ENCODE measurements at regions not wholly inside any gene's neighbourhood (a gene's known extent, or its start where the extent isn't known, plus 50 kb on each side); places are given as distances from the start of the nearest gene placed in this dataset.

DNA sequence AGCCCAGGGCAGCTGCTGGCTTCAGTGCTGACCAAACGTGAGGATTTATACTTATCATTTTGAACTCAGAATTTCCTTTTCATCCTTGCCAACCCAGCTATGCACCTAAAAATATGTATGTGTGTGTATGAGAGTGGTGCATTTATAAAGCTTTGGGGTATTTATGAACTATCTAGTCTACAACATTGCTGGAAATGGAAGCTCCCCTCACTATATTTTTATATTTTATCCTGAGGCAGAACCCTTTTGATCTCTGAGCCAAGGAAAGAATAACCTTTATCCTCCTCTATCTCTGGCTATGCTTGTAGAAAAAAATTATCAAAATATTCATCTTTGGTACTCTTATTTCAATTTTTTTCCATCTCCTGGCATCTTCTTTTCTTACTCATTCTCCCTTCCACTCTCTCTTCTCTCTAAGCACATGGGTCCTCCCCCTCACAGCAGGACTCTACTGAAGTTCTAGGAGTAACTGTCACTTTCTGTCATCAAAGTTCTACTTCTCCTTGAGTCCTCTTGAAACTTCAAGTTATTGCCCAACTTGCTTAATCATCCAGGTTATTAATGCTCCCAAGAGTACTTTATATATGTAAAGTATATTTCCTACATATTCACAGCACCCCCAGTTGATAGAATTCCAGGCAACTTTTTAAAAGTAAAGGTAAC lies 190.9 kb downstream of the HINT1 start:
- H3K9me3 ChIP-seq (ENCODE audit: severe bottlenecking): no peaks in the 10 kb centered on the region
- H3K27me3 ChIP-seq (ENCODE audit: insufficient read depth, poor library complexity, severe bottlenecking): peaks cover 4% of the 10 kb centered on the region
- H3K4me3 ChIP-seq (ENCODE audit: severe bottlenecking): no peak overlapping the region
- no peak overlapping the region for H3K27ac ChIP-seq (ENCODE audit: poor library complexity, severe bottlenecking)
- no peaks in the 10 kb centered on the region for H3K4me1 ChIP-seq (ENCODE audit: insufficient read depth, poor library complexity, severe bottlenecking)
- TF ChIP-seq, protein P1, sequence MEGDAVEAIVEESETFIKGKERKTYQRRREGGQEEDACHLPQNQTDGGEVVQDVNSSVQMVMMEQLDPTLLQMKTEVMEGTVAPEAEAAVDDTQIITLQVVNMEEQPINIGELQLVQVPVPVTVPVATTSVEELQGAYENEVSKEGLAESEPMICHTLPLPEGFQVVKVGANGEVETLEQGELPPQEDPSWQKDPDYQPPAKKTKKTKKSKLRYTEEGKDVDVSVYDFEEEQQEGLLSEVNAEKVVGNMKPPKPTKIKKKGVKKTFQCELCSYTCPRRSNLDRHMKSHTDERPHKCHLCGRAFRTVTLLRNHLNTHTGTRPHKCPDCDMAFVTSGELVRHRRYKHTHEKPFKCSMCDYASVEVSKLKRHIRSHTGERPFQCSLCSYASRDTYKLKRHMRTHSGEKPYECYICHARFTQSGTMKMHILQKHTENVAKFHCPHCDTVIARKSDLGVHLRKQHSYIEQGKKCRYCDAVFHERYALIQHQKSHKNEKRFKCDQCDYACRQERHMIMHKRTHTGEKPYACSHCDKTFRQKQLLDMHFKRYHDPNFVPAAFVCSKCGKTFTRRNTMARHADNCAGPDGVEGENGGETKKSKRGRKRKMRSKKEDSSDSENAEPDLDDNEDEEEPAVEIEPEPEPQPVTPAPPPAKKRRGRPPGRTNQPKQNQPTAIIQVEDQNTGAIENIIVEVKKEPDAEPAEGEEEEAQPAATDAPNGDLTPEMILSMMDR (IDR thresholded peaks at IDR 0.05; ENCODE audit: poor library complexity, severe bottlenecking): no peak
- no peak for DNase-seq (ENCODE audit: low spot score)
- H3K36me3 ChIP-seq (ENCODE audit: low read depth): no peaks in the 10 kb centered on the region
- ATAC-seq (ENCODE audit: low read depth): no peak

DNA sequence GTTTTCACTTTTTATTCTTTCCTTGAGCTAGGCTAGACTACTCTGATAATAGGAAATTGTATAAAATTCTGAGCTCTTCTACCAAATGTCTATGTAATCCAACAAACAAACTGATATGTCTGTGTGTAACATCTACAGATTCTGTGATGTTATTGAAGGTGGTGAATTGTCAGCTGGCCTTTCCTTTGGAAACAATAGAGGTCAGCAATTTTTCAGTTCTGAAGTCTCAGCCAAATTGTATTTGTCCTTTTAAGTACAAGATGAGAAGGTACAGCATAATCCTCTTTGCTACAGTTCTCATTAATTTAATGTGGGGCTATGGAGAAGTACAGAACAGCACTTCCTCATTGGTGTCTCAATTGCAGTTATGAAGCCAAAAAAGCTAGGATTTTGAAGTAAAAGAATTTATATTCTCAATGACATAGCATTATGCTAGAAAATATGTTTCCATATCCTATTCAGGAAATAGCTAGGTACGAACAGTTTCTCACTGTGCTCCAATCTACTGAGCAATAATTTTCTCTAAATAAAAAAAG lies 198.0 kb downstream of the HINT1 start:
- TF ChIP-seq, protein P1 (IDR thresholded peaks at IDR 0.05; ENCODE audit: poor library complexity, severe bottlenecking): no peak
- Histone ChIP-seq H3K4me1 (ENCODE audit: insufficient read depth, poor library complexity, severe bottlenecking) (no peaks in the 10 kb centered on the region), H3K27ac (ENCODE audit: poor library complexity, severe bottlenecking) (no peak overlapping the region), H3K4me3 (ENCODE audit: severe bottlenecking) (no peak overlapping the region), H3K36me3 (ENCODE audit: low read depth) (no peaks in the 10 kb centered on the region), H3K27me3 (ENCODE audit: insufficient read depth, poor library complexity, severe bottlenecking) (no peaks in the 10 kb centered on the region), H3K9me3 (ENCODE audit: severe bottlenecking) (no peaks in the 10 kb centered on the region)
- DNase-seq (ENCODE audit: low spot score): no peak
- ATAC-seq (ENCODE audit: low read depth): no peak

DNA sequence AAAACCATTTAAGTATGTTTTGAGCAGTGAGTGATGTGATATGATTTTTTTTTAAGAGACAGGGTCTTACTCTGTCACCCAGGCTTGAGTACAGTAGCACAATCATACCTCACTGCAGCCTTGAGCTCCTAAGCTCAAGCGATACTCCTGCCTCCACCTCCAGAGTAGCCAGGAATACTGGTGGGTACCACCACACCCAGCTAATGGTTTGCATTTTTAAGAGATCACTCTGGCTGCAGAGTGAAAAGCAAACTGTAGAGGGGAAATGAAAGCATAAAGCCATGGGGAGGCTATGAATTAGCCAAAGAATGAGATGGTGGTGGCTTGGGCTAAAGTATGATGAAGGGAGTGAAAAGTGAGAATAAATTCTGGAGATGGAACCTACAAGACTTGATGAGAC lies 199.1 kb downstream of the HINT1 start:
- no peaks in the 10 kb centered on the region for H3K9me3 ChIP-seq (ENCODE audit: severe bottlenecking)
- H3K27ac ChIP-seq (ENCODE audit: poor library complexity, severe bottlenecking): no peak overlapping the region
- no peaks in the 10 kb centered on the region for H3K27me3 ChIP-seq (ENCODE audit: insufficient read depth, poor library complexity, severe bottlenecking)
- TF ChIP-seq, protein P1 (IDR thresholded peaks at IDR 0.05; ENCODE audit: poor library complexity, severe bottlenecking): no peak
- H3K4me3 ChIP-seq (ENCODE audit: severe bottlenecking): no peak overlapping the region
- H3K4me1 ChIP-seq (ENCODE audit: insufficient read depth, poor library complexity, severe bottlenecking): no peaks in the 10 kb centered on the region
- H3K36me3 ChIP-seq (ENCODE audit: low read depth): no peaks in the 10 kb centered on the region
- DNase-seq (ENCODE audit: low spot score): no peak
- ATAC-seq (ENCODE audit: low read depth): no peak

DNA sequence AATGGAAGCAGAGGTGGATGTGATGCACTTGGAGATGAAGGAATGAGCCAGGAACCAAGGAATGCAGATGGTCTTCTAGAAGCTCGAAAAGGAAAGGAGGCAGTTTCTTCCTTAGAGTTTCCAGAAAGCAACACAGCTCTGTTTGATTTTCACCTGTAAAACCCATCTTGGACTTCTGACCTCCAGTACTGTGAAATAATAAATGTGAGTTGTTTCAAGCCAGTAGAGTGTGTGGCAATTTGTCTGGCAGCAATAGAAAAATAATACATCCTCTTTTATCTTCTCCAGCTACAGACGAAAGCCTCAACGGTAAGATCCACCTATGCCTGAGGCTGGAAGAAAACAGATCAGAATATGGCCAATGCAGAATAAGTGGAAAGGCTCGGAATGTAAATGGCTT lies 199.7 kb downstream of the HINT1 start:
- H3K4me3 ChIP-seq (ENCODE audit: severe bottlenecking): no peak overlapping the region
- no peaks in the 10 kb centered on the region for H3K4me1 ChIP-seq (ENCODE audit: insufficient read depth, poor library complexity, severe bottlenecking)
- no peaks in the 10 kb centered on the region for H3K27me3 ChIP-seq (ENCODE audit: insufficient read depth, poor library complexity, severe bottlenecking)
- DNase-seq (ENCODE audit: low spot score) (no peak), ATAC-seq (ENCODE audit: low read depth) (no peak)
- H3K36me3 ChIP-seq (ENCODE audit: low read depth): no peaks in the 10 kb centered on the region
- TF ChIP-seq, protein P1 (IDR thresholded peaks at IDR 0.05; ENCODE audit: poor library complexity, severe bottlenecking): no peak
- no peaks in the 10 kb centered on the region for H3K9me3 ChIP-seq (ENCODE audit: severe bottlenecking)
- H3K27ac ChIP-seq (ENCODE audit: poor library complexity, severe bottlenecking): no peak overlapping the region
